ENCODE measurements at regions not wholly inside any gene's neighbourhood (a gene's known extent, or its start where the extent isn't known, plus 50 kb on each side); places are given as distances from the start of the nearest gene placed in this dataset.

GRCh38 chr3:69651765-69652164, 87.5 kb upstream of the MITF start:
- Histone ChIP-seq H3K36me3 (ENCODE audit: low read depth, missing control alignments) (no peaks in the 10 kb centered on the region), H3K27ac (no peak overlapping the region), H3K9me3 (no peaks in the 10 kb centered on the region), H3K4me1 (no peaks in the 10 kb centered on the region), H3K27me3 (no peaks in the 10 kb centered on the region), H3K4me3 (no peak overlapping the region)
- WGBS, 2 donors: 95 to 96% methylated on average over 3 of the region's 3 CpGs
- intact Hi-C loops (cut with DNase I; ENCODE audit: low total_unique reads): no loop called here
- no peak for DNase-seq
- TF ChIP-seq CTCF (IDR thresholded peaks at IDR 0.05) (no peak), POLR2A (IDR thresholded peaks at IDR 0.05) (no peak)

GRCh38 chr3:69650066-69650419, 89.2 kb upstream of the MITF start:
- Histone ChIP-seq H3K4me1 (no peaks in the 10 kb centered on the region), H3K27me3 (no peaks in the 10 kb centered on the region), H3K4me3 (no peak overlapping the region), H3K27ac (no peak overlapping the region), H3K36me3 (ENCODE audit: low read depth, missing control alignments) (no peaks in the 10 kb centered on the region), H3K9me3 (no peaks in the 10 kb centered on the region)
- 61% methylated on average over 1 of the region's 1 CpG for WGBS, 2 donors
- intact Hi-C loops (cut with DNase I; ENCODE audit: low total_unique reads): no loop called here
- DNase-seq: no peak
- TF ChIP-seq CTCF (IDR thresholded peaks at IDR 0.05) (no peak), POLR2A (IDR thresholded peaks at IDR 0.05) (no peak)

GRCh38 chr3:69649120-69650065, 89.9 kb upstream of the MITF start:
- intact Hi-C loops (cut with DNase I; ENCODE audit: low total_unique reads): no loop called here
- DNase-seq: no peak
- H3K27me3 ChIP-seq: no peaks in the 10 kb centered on the region
- no peaks in the 10 kb centered on the region for H3K36me3 ChIP-seq (ENCODE audit: low read depth, missing control alignments)
- 55 to 63% methylated on average over 7 of the region's 7 CpGs for WGBS, 2 donors
- H3K4me1 ChIP-seq: no peaks in the 10 kb centered on the region
- TF ChIP-seq CTCF (IDR thresholded peaks at IDR 0.05): no peak
- no peak for TF ChIP-seq POLR2A (IDR thresholded peaks at IDR 0.05)
- no peak overlapping the region for H3K27ac ChIP-seq
- H3K4me3 ChIP-seq: no peak overlapping the region
- no peaks in the 10 kb centered on the region for H3K9me3 ChIP-seq

DNA sequence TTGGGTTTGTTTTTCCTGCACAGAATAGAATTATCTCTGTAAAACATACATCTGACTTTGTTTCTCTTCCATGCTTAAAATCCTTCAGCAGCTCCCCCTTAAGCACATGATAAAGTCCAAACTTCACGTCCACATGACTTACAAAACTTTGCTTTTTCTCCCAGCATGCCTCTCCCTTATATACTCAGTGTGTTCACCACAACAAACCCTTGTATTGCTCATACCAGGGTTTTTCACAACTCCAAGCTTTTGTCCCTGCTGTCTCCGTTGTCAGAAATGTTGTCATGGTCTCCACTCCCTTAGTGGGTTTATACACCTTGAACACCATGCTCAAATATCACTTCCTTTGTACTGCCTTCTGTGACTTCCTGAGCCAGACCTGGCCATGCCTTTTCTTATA, 91.1 kb upstream of the MITF start:
- Histone ChIP-seq H3K36me3 (ENCODE audit: low read depth, missing control alignments) (no peaks in the 10 kb centered on the region), H3K4me3 (no peak overlapping the region), H3K9me3 (no peaks in the 10 kb centered on the region), H3K27me3 (no peaks in the 10 kb centered on the region), H3K27ac (no peak overlapping the region), H3K4me1 (no peaks in the 10 kb centered on the region)
- TF ChIP-seq POLR2A (IDR thresholded peaks at IDR 0.05) (no peak), CTCF (IDR thresholded peaks at IDR 0.05) (no peak)
- intact Hi-C loops (cut with DNase I; ENCODE audit: low total_unique reads): no loop called here
- DNase-seq: no peak
- 51 to 80% methylated on average over 2 of the region's 2 CpGs for WGBS, 2 donors

All from testis (tissue), 2 donors.